GM12873 (cell line): ENCODE measurements at regions not wholly inside any gene's neighbourhood (a gene's known extent, or its start where the extent isn't known, plus 50 kb on each side); places are given as distances from the start of the nearest gene placed in this dataset.

Experiments
- CTCF ChIP-seq: IDR thresholded peaks from 2 replicates; pipeline ENCODE4 v1.5.1; 2012; ENCODE audit warnings: low read depth, mild to moderate bottlenecking, moderate library complexity, low read length, control low read depth; ENCODE audit not compliant: insufficient read depth; ENCODE audit errors: missing control alignments

GRCh38 chr12:84492351-84492883 lies 420.2 kb downstream of the SLC6A15 start:
- no peak for TF ChIP-seq CTCF

- TF ChIP-seq CTCF: no peak
Measured at GRCh38 chr12:84484798-84485197, 427.8 kb downstream of the SLC6A15 start.

- TF ChIP-seq CTCF: no peak
Measured at GRCh38 chr12:84480803-84481202, 431.8 kb downstream of the SLC6A15 start.

DNA sequence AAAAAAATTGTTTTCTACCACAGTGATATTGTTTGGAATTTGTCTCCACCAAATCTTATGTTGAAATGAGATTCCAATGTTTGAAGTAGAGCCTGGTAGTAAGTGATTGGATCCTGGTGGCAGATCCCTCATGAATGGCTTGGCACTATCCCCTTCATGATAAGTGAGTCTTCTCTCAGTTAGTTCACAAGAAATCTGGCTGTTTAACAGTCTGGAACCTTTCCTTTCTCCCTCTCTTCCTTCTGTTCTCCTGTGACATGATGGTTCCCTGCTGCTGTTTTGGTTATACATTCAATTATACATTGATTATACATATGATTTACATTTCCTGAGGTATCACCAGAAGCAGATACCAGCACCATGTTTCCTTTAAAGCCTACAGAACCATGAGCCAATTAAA lies 442.2 kb downstream of the SLC6A15 start:
- no peak for TF ChIP-seq CTCF

- no peak for TF ChIP-seq CTCF
Measured at GRCh38 chr12:84464616-84465015, 448.0 kb downstream of the SLC6A15 start.

GRCh38 chr12:84463741-84464495 lies 448.7 kb downstream of the SLC6A15 start:
- TF ChIP-seq CTCF: no peak

GRCh38 chr12:84455598-84455997 lies 457.0 kb downstream of the SLC6A15 start:
- no peak for TF ChIP-seq CTCF
